Glutamatergic neuron (in vitro differentiated cells): ENCODE measurements at regions not wholly inside any gene's neighbourhood (a gene's known extent, or its start where the extent isn't known, plus 50 kb on each side); places are given as distances from the start of the nearest gene placed in this dataset.

Source experiments
- DNase-seq: peaks from one replicate; pipeline ENCODE4 v3.0.0; 2022
- H3K27ac Mint-ChIP-seq: one replicate; pipeline ENCODE4 v1.8.0; 2020; ENCODE audit warnings: mild to moderate bottlenecking, mixed read lengths, inconsistent platforms; ENCODE audit not compliant: unreplicated experiment
- H3K27me3 Mint-ChIP-seq: one replicate; pipeline ENCODE4 v1.8.0; 2020; ENCODE audit warnings: mild to moderate bottlenecking, moderate library complexity, mixed read lengths, inconsistent platforms; ENCODE audit not compliant: unreplicated experiment
- H3K36me3 Mint-ChIP-seq: one replicate; pipeline ENCODE4 v1.8.0; 2020; ENCODE audit warnings: mild to moderate bottlenecking, mixed read lengths, inconsistent platforms; ENCODE audit not compliant: unreplicated experiment
- H3K4me1 Mint-ChIP-seq: one replicate; pipeline ENCODE4 v1.8.0; 2020; ENCODE audit warnings: mild to moderate bottlenecking, low read depth, mixed read lengths, inconsistent platforms; ENCODE audit not compliant: unreplicated experiment
- H3K4me3 Mint-ChIP-seq: one replicate; pipeline ENCODE4 v1.8.0; 2020; ENCODE audit warnings: mild to moderate bottlenecking, mixed read lengths, inconsistent platforms; ENCODE audit not compliant: unreplicated experiment
- H3K9me3 Mint-ChIP-seq: one replicate; pipeline ENCODE4 v1.8.0; 2020; ENCODE audit warnings: mild to moderate bottlenecking, moderate library complexity, mixed read lengths, inconsistent platforms; ENCODE audit not compliant: unreplicated experiment
- CTCF ChIP-seq: fragments of 200-600 bp; sonication (generic); IDR thresholded peaks from one replicate; pipeline ENCODE4 v1.5.0; 2021; ENCODE audit not compliant: partially characterized antibody, unreplicated experiment

GRCh38 chrX:149346306-149346705, 158.8 kb downstream of the IDS start:
- no peaks in the 10 kb centered on the region for H3K9me3 Mint-ChIP-seq

DNA sequence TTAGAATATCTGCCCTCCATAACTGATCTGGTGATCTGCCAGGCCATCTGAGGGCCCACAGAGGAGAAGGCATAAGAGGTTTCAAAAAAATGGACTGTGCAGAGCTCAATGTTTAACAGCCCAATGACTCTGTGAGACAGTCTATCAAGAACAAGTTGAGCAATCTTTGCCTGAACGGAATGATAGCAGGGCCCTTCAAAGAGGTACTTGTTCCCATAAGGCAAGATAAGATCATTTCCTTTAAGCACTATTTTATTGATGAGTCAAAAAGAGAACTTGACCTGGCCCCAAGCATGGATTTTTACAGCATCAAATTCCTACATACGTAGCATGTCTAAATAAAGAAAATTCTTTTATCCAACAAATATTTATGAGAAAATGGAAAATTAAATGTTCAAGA, 182.8 kb downstream of the IDS start:
- H3K36me3 Mint-ChIP-seq, result no peaks in the 10 kb centered on the region
- no peak for TF ChIP-seq CTCF
- no peak for DNase-seq
- no peaks in the 10 kb centered on the region for H3K4me1 Mint-ChIP-seq
- peaks cover 2% of the 10 kb centered on the region for H3K9me3 Mint-ChIP-seq
- H3K27me3 Mint-ChIP-seq, result peaks cover 3% of the 10 kb centered on the region
- H3K4me3 Mint-ChIP-seq, result no peak overlapping the region
- H3K27ac Mint-ChIP-seq, result no peak overlapping the region

More at GRCh38 chrX:149346306-149346705, 158.8 kb downstream of the IDS start:
- Mint-ChIP-seq H3K4me3 (no peak overlapping the region), H3K36me3 (no peaks in the 10 kb centered on the region), H3K4me1 (no peaks in the 10 kb centered on the region), H3K27ac (no peak overlapping the region), H3K27me3 (no peaks in the 10 kb centered on the region)
- DNase-seq, result no peak
- TF ChIP-seq CTCF, result no peak

DNA sequence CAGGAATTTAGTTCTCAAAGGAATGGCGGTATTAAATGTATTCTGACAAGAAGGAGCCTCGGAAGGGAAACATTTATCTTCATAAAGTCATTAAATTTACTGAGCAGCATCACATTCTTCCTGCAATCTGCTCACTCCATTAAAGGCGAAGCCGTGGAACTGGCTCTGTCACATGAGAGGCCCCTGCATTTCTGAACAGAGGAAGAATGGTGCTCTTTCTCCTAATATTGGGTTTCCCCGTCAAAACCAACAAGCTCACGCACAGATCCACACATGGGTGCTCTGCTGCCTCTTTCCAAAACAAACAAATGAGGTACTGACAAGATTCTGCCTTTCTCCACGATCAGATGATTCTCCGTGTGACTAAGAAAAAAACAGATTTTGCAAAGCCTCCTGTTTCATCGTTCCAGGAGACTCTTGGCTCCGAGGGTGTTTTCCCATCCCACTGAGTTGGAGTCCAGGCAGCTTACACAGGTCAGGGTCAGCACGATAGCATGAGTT, 191.2 kb downstream of the IDS start:
- Mint-ChIP-seq H3K4me3 (no peak overlapping the region), H3K9me3 (peaks cover 5% of the 10 kb centered on the region), H3K27ac (no peak overlapping the region), H3K4me1 (no peaks in the 10 kb centered on the region), H3K36me3 (no peaks in the 10 kb centered on the region), H3K27me3 (peaks cover 2% of the 10 kb centered on the region)
- no peak for TF ChIP-seq CTCF
- DNase-seq, result no peak

- H3K27me3 Mint-ChIP-seq, result no peaks in the 10 kb centered on the region
- H3K9me3 Mint-ChIP-seq, result peaks cover 5% of the 10 kb centered on the region
- H3K36me3 Mint-ChIP-seq, result no peaks in the 10 kb centered on the region
- H3K4me1 Mint-ChIP-seq, result no peaks in the 10 kb centered on the region
- no peak overlapping the region for H3K4me3 Mint-ChIP-seq
- DNase-seq, result no peak
- TF ChIP-seq CTCF, result no peak
- H3K27ac Mint-ChIP-seq, result no peak overlapping the region
These were observed 192.1 kb downstream of the IDS start for GRCh38 chrX:149312988-149313387.

DNA sequence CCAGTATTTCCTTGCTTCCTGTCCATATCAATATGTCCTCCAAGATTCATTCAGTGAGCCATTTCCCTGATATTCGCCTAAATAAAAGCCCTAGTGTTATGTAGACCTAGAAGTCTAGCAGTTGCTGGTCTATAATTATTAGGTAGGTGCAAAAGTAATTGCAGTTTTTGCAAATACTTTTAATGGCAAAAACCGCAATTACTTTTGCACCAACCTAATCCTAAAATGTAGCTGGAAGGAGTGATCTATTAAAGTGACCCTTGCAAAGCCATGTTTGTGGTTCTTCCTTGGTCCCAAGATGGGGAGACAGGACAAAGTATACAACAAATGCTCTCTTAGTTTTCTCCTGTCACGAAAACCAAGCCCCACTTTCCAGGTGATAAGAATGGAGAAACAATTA, 193.0 kb downstream of the IDS start:
- Mint-ChIP-seq H3K4me1 (no peaks in the 10 kb centered on the region), H3K4me3 (no peak overlapping the region), H3K27me3 (no peaks in the 10 kb centered on the region), H3K27ac (no peak overlapping the region), H3K9me3 (peaks cover 5% of the 10 kb centered on the region), H3K36me3 (no peaks in the 10 kb centered on the region)
- DNase-seq, result no peak
- TF ChIP-seq CTCF, result no peak
